Activated CD8-positive, alpha-beta memory T cell treated with anti-CD3 and anti-CD28 coated beads, Interleukin-2, amount 10 ng/mL, durations not matched to agents 7 days and 5 days (primary cell): ENCODE measurements at regions not wholly inside any gene's neighbourhood (a gene's known extent, or its start where the extent isn't known, plus 50 kb on each side); places are given as distances from the start of the nearest gene placed in this dataset.

Source experiments
- ATAC-seq: fragments of 150-1000 bp; cut with Tn5 transposase; one replicate; pipeline ENCODE4 v1.10.0; 2021; ENCODE audit warnings: moderate library complexity
- CTCF ChIA-PET: fragments of 350-600 bp; sonication (Branson Sonifier 250); formaldehyde crosslinking; loops from one replicate; lab custom pipeline; 2021; ENCODE audit warnings: antibody characterized with exemption; lab: Charles Lee
- DNase-seq: peaks from one replicate; pipeline ENCODE4 v3.0.0-alpha.2; 2020
- H3K27ac Mint-ChIP-seq: one replicate; pipeline ENCODE4 v1.8.0; 2021; ENCODE audit warnings: mild to moderate bottlenecking, mixed read lengths
- H3K27me3 Mint-ChIP-seq: one replicate; pipeline ENCODE4 v1.8.0; 2021; ENCODE audit warnings: mixed read lengths
- H3K36me3 Mint-ChIP-seq: one replicate; pipeline ENCODE4 v1.8.0; 2021; ENCODE audit warnings: mild to moderate bottlenecking, mixed read lengths
- H3K4me1 Mint-ChIP-seq: one replicate; pipeline ENCODE4 v1.8.0; 2021; ENCODE audit warnings: mixed read lengths
- H3K4me3 Mint-ChIP-seq: one replicate; pipeline ENCODE4 v1.8.0; 2021; ENCODE audit warnings: mild to moderate bottlenecking, moderate library complexity, mixed read lengths
- H3K9me3 Mint-ChIP-seq: one replicate; pipeline ENCODE4 v1.8.0; 2022; ENCODE audit warnings: low read depth, mixed read lengths

GRCh38 chr13:74835579-74835978, 646.4 kb downstream of the TBC1D4 start:
- no peak for DNase-seq
- Mint-ChIP-seq H3K9me3 (no peaks in the 10 kb centered on the region), H3K27me3 (no peaks in the 10 kb centered on the region), H3K27ac (no peak overlapping the region), H3K4me3 (no peak overlapping the region), H3K4me1 (no peaks in the 10 kb centered on the region), H3K36me3 (no peaks in the 10 kb centered on the region)
- no peak for ATAC-seq
- CTCF ChIA-PET: no interaction called here

GRCh38 chr13:74825938-74826246, 656.1 kb downstream of the TBC1D4 start:
- no peaks in the 10 kb centered on the region for H3K4me1 Mint-ChIP-seq
- no peak overlapping the region for H3K27ac Mint-ChIP-seq
- CTCF ChIA-PET: no interaction called here
- ATAC-seq (no peak), DNase-seq (no peak)
- H3K4me3 Mint-ChIP-seq: no peak overlapping the region
- no peaks in the 10 kb centered on the region for H3K36me3 Mint-ChIP-seq
- H3K9me3 Mint-ChIP-seq: no peaks in the 10 kb centered on the region
- H3K27me3 Mint-ChIP-seq: no peaks in the 10 kb centered on the region

- H3K27me3 Mint-ChIP-seq: no peaks in the 10 kb centered on the region
- H3K4me1 Mint-ChIP-seq: no peaks in the 10 kb centered on the region
- H3K9me3 Mint-ChIP-seq: no peaks in the 10 kb centered on the region
- no peak overlapping the region for H3K27ac Mint-ChIP-seq
- no peak for DNase-seq
- no peak overlapping the region for H3K4me3 Mint-ChIP-seq
- no peak for ATAC-seq
- no peaks in the 10 kb centered on the region for H3K36me3 Mint-ChIP-seq
- CTCF ChIA-PET: no interaction called here
Observed at GRCh38 chr13:74825152-74825937, 656.6 kb downstream of the TBC1D4 start.

- Mint-ChIP-seq H3K36me3 (no peaks in the 10 kb centered on the region), H3K27ac (no peak overlapping the region), H3K27me3 (no peaks in the 10 kb centered on the region), H3K9me3 (no peaks in the 10 kb centered on the region), H3K4me3 (no peak overlapping the region), H3K4me1 (no peaks in the 10 kb centered on the region)
- ATAC-seq: no peak
- no peak for DNase-seq
- CTCF ChIA-PET: no interaction called here
Observed at GRCh38 chr13:74820809-74821208, 661.2 kb downstream of the TBC1D4 start.

GRCh38 chr13:74819549-74819948, 662.4 kb downstream of the TBC1D4 start:
- Mint-ChIP-seq H3K27me3 (no peaks in the 10 kb centered on the region), H3K9me3 (no peaks in the 10 kb centered on the region), H3K27ac (no peak overlapping the region), H3K36me3 (no peaks in the 10 kb centered on the region), H3K4me1 (no peaks in the 10 kb centered on the region), H3K4me3 (no peak overlapping the region)
- DNase-seq (no peak), ATAC-seq (no peak)
- CTCF ChIA-PET: no interaction called here

- Mint-ChIP-seq H3K4me1 (no peaks in the 10 kb centered on the region), H3K27ac (no peak overlapping the region), H3K27me3 (no peaks in the 10 kb centered on the region), H3K4me3 (no peak overlapping the region), H3K9me3 (peaks cover 2% of the 10 kb centered on the region), H3K36me3 (no peaks in the 10 kb centered on the region)
- DNase-seq (no peak), ATAC-seq (no peak)
- CTCF ChIA-PET: no interaction called here
Observed at GRCh38 chr13:74816737-74817136, 665.2 kb downstream of the TBC1D4 start.

GRCh38 chr13:74796157-74796556, 662.0 kb upstream of the KLF12 start:
- ATAC-seq (no peak), DNase-seq (no peak)
- CTCF ChIA-PET: no interaction called here
- no peaks in the 10 kb centered on the region for H3K36me3 Mint-ChIP-seq
- no peak overlapping the region for H3K27ac Mint-ChIP-seq
- H3K4me3 Mint-ChIP-seq: no peak overlapping the region
- peaks cover 1% of the 10 kb centered on the region for H3K9me3 Mint-ChIP-seq
- H3K4me1 Mint-ChIP-seq: no peaks in the 10 kb centered on the region
- H3K27me3 Mint-ChIP-seq: peaks cover 5% of the 10 kb centered on the region

- Mint-ChIP-seq H3K4me3 (no peak overlapping the region), H3K27me3 (peaks cover 5% of the 10 kb centered on the region), H3K4me1 (no peaks in the 10 kb centered on the region), H3K27ac (no peak overlapping the region), H3K36me3 (no peaks in the 10 kb centered on the region), H3K9me3 (peaks cover 1% of the 10 kb centered on the region)
- DNase-seq (no peak), ATAC-seq (no peak)
- CTCF ChIA-PET: no interaction called here
Observed at GRCh38 chr13:74795526-74795925, 661.3 kb upstream of the KLF12 start.

- ATAC-seq (no peak), DNase-seq (no peak)
- H3K36me3 Mint-ChIP-seq: no peaks in the 10 kb centered on the region
- no peak overlapping the region for H3K4me3 Mint-ChIP-seq
- CTCF ChIA-PET: no interaction called here
- peaks cover 12% of the 10 kb centered on the region for H3K27me3 Mint-ChIP-seq
- H3K9me3 Mint-ChIP-seq: peaks cover 1% of the 10 kb centered on the region
- no peak overlapping the region for H3K27ac Mint-ChIP-seq
- no peaks in the 10 kb centered on the region for H3K4me1 Mint-ChIP-seq
Observed at GRCh38 chr13:74794582-74794981, 660.4 kb upstream of the KLF12 start.

GRCh38 chr13:74794147-74794546, 659.9 kb upstream of the KLF12 start:
- H3K9me3 Mint-ChIP-seq: peaks cover 1% of the 10 kb centered on the region
- no peak overlapping the region for H3K27ac Mint-ChIP-seq
- no peaks in the 10 kb centered on the region for H3K36me3 Mint-ChIP-seq
- H3K27me3 Mint-ChIP-seq: peaks cover 14% of the 10 kb centered on the region
- no peak overlapping the region for H3K4me3 Mint-ChIP-seq
- CTCF ChIA-PET: no interaction called here
- DNase-seq (no peak), ATAC-seq (no peak)
- H3K4me1 Mint-ChIP-seq: no peaks in the 10 kb centered on the region

GRCh38 chr13:74784959-74785358, 650.8 kb upstream of the KLF12 start:
- CTCF ChIA-PET: no interaction called here
- no peaks in the 10 kb centered on the region for H3K36me3 Mint-ChIP-seq
- ATAC-seq (no peak), DNase-seq (no peak)
- H3K4me1 Mint-ChIP-seq: no peaks in the 10 kb centered on the region
- no peak overlapping the region for H3K4me3 Mint-ChIP-seq
- H3K27me3 Mint-ChIP-seq: peaks cover 9% of the 10 kb centered on the region
- H3K27ac Mint-ChIP-seq: no peak overlapping the region
- H3K9me3 Mint-ChIP-seq: no peaks in the 10 kb centered on the region

- CTCF ChIA-PET: no interaction called here
- ATAC-seq: no peak
- no peaks in the 10 kb centered on the region for H3K4me1 Mint-ChIP-seq
Observed at GRCh38 chr13:74778946-74779345, 644.7 kb upstream of the KLF12 start.

GRCh38 chr13:74778087-74778486, 643.9 kb upstream of the KLF12 start:
- H3K4me3 Mint-ChIP-seq: no peak overlapping the region
- no peak for DNase-seq
- no peaks in the 10 kb centered on the region for H3K4me1 Mint-ChIP-seq
- H3K36me3 Mint-ChIP-seq: no peaks in the 10 kb centered on the region
- CTCF ChIA-PET: no interaction called here
- ATAC-seq: no peak
- no peak overlapping the region for H3K27ac Mint-ChIP-seq
- H3K9me3 Mint-ChIP-seq: no peaks in the 10 kb centered on the region
- H3K27me3 Mint-ChIP-seq: no peaks in the 10 kb centered on the region

More at GRCh38 chr13:74778946-74779345, 644.7 kb upstream of the KLF12 start:
- Mint-ChIP-seq H3K36me3 (no peaks in the 10 kb centered on the region), H3K27me3 (no peaks in the 10 kb centered on the region), H3K27ac (no peak overlapping the region), H3K4me3 (no peak overlapping the region), H3K9me3 (no peaks in the 10 kb centered on the region)
- no peak for DNase-seq

- DNase-seq (no peak), ATAC-seq (no peak)
- Mint-ChIP-seq H3K27me3 (no peaks in the 10 kb centered on the region), H3K36me3 (no peaks in the 10 kb centered on the region), H3K27ac (no peak overlapping the region), H3K4me3 (no peak overlapping the region), H3K4me1 (no peaks in the 10 kb centered on the region), H3K9me3 (no peaks in the 10 kb centered on the region)
- CTCF ChIA-PET: no interaction called here
Observed at GRCh38 chr13:74774264-74774663, 640.1 kb upstream of the KLF12 start.

- H3K4me3 Mint-ChIP-seq: no peak overlapping the region
- H3K27me3 Mint-ChIP-seq: no peaks in the 10 kb centered on the region
- ATAC-seq (no peak), DNase-seq (no peak)
- no peaks in the 10 kb centered on the region for H3K36me3 Mint-ChIP-seq
- CTCF ChIA-PET: no interaction called here
- H3K9me3 Mint-ChIP-seq: no peaks in the 10 kb centered on the region
- H3K4me1 Mint-ChIP-seq: no peaks in the 10 kb centered on the region
- H3K27ac Mint-ChIP-seq: no peak overlapping the region
Observed at GRCh38 chr13:74773248-74773647, 639.0 kb upstream of the KLF12 start.
